GM19043 (cell line): ENCODE measurements at regions not wholly inside any gene's neighbourhood (a gene's known extent, or its start where the extent isn't known, plus 50 kb on each side); places are given as distances from the start of the nearest gene placed in this dataset.

Experiments
- ATAC-seq: cut with Tn5 transposase; IDR thresholded peaks from one replicate; pipeline ENCODE4 v1.9.1; 2021; ENCODE audit warnings: low read depth; ENCODE audit not compliant: unreplicated experiment

DNA sequence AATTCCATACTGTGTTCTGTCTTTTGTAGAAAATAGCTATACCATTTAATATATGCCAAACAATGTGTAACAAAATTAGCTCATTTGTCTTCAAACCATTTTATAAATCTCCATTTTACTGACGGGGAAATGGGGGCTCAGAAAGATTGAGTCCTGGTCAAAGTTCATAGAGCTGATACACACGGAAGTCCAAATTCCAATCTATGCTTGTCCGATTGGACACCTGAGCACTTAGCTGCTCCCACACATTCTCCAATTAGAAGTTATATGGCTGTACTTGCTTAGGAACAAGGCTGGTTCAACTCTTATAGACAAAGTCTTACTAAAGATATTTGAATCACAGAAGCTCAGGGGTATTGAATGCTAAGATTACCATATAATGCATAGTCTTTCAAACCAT lies 185.2 kb downstream of the ANKRD50 start:
- ATAC-seq = no peak

DNA sequence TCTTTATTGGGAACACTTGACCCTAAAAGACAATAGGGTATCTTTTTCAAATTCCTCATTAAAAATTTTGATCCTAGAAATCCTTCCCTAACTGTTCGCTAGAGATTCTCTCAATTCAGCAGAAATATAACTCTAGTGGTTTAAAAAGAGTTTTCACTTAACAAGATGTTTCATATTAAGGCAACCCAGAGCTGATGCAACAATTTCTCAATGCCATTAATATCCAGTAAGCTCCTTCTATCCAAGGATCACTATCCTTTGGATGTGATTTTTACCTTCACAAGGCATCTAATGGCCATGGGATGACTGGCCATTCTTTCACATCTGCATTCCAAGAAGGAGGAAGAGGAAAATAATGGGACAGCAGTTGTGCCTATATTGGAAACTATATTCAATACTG lies 183.4 kb downstream of the ANKRD50 start:
- no peak for ATAC-seq

DNA sequence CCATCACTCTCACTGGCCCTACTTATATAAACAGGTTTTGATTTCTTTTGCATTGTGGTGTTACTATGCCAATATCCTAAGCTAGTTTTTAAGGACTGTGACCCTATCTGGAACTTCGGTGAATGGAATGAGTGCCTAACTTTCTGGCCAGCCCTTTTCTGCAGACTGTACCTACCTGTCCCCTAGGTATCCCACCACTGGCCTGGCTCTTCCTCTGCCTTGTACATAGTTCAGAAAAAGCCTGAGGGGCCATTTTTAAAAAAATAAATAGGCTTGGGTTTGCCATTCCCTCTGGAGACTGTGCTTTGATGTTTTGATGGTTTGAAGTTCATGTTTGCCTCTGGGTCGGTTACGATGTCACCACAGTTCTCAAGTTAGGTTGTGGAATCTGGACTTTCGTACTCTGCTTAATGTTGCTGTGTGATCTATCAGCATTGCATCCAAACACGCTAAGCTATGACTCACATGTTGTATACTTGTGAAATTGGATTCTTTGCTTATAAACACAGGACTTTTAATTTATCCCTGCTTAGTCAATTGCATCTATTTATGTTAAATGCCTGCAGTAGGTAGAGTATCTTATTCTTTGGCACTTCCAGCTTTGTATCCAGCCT lies 182.0 kb downstream of the ANKRD50 start:
- ATAC-seq = no peak

DNA sequence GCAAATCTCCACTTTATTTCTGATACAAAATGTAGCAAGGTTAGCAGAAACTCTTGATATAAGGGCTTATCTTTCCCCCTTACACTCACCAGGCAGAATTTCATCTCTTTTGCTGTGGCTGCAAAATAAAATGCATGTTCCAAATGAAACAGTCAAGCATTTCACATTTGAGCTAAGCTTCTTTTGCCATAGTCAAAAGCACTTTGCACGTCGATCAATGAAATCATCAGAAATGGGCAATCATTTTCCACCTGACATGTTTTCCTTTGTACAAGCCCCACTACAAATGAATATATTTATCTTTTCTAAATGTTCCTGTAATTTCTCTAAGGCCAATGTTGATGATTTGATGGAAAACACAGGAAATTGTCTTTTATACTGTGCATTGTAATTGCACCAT lies 178.4 kb downstream of the ANKRD50 start:
- no peak for ATAC-seq

DNA sequence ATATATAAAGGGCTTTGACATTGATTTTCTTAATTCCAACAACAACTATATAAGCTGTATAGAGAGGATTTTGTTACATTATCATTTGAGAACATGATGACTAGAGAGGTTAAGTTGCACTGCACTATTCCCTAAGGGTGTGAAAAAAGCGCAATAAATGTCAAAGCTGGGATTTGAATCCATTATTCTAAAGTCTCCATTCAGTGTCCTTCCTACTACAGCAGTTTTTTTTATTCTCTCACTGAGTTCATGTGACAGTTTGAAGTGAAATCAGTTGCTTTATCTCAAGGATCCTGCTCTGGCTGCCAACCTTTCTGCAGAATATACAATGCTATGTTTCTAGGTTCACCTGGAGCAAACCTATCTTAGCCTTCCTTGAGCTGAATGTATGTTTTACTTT lies 177.5 kb downstream of the ANKRD50 start:
- no peak for ATAC-seq

DNA sequence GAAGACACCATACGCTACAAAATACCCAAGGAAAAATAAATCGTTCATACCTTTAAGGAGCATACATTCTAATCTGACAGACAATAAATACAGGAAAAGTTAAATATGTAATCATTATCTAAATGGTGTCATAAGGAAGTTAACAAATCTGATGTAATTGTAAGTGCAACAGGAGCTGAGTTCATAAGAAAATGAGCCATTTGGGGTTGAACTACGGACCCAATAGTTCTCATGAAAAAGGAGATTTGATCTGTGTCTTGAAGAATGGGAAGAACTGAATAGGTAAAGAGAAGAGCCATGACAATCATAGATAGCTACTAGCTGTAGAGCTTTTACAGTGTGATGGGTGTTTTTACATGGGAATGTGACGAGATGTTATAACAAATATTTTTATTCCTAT lies 175.6 kb downstream of the ANKRD50 start:
- no peak for ATAC-seq

DNA sequence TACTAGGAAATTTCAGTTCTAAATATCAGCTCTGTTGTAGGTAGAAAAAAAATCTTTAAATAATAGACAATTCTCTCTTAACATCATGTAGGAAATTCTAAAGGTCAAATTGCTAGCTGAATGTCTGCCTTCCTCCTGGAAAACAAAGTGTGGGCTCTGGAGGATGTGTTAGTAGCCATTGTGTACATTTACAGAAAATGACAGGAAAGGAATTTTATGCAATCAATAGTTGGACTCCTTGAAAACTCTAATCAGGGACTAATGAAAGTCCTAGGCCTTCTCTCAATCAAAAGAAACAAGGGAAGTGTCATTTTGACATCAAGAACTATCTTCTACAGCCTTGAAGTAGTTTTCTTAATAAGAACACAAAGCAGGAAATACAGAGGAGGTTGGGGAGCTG lies 174.6 kb downstream of the ANKRD50 start:
- ATAC-seq = no peak

DNA sequence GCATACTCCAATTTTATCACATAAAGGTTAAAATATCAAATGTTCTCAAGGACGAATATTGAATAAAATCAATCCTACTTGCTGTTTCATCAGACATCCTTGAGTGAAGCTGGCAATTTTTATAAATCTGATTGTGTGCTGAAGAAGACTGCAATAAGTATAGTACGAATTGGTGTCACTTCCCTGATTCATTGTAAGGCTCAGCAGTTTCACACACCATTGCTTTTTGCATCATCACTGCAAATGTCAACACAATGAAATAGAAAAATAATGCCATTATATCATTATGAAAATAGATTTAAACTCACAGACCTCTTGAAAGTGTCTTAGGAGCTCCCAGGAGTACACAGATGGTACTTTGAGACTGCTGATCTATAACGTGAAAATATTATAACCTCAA lies 172.5 kb downstream of the ANKRD50 start:
- no peak for ATAC-seq

DNA sequence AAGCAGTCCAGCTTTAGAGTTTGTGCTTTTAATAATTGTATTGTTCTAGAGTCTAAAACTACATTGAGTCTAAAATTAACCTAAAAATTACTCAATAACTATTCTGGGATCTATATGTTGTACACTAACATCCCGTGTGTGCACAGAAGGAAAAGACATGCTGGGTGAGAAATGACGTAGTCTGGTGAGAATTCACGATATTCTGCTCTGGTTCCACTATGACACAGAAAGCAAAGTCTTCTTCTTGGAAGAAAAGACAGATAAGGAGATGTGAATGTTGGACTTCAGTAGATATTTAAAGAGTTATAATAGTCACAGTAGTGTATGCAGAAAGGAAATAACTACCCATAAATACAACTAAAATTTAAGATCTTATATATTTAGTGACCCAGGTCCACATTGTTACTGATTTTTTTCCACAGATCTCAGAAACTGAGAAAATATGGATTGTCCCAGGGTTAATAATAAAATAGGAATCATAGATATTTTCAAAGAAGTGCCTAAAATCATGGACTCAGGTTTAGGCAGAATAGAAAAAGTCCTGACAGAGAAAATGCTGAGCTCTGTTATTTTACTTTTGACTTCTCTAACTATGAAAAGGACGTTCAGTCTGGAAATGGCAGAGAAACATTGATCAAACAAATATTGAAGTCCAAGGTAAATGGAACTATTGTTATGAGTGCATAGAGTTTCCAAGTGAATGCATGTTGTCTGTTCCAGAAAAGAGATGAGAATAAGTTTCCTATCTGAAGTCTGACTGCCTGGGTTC lies 170.7 kb downstream of the ANKRD50 start:
- no peak for ATAC-seq

DNA sequence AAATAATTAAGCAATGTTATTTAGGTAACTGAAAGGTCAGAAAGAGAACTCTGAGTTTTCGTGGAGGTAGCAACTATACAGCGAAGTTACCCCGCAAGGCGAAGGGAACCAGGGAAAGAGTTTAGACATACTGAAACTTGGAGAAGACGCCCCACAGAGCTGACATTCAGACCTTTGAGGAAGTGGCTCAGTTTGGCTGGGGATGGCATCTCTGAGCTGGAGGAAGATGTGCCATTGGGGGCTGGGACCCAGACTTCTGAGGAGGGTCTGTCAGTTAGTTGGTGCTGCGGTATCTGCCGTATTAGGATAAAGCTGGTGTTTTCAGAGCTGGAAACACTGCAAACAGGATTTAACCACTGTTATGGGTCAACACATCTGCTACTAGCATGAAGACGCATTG lies 156.6 kb downstream of the ANKRD50 start:
- no peak for ATAC-seq

DNA sequence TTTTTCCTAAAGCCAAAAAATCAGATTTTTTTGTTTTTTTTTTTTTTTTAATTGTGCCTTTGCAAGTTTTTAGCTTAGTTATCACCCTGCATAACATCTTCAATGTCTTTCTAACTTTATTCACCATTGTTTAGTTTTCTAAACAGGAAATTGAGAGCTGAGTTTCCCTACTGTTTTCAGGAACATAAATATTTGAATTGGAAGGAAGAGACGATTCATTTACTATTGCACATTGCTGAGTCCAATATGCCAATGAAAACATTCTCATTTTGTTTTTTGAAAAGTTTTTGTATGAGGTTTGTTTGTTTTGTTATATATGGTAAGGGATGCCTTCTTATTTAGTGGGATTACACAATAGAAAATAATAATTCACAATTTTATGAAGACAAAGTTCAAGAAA lies 148.4 kb downstream of the ANKRD50 start:
- ATAC-seq = no peak

DNA sequence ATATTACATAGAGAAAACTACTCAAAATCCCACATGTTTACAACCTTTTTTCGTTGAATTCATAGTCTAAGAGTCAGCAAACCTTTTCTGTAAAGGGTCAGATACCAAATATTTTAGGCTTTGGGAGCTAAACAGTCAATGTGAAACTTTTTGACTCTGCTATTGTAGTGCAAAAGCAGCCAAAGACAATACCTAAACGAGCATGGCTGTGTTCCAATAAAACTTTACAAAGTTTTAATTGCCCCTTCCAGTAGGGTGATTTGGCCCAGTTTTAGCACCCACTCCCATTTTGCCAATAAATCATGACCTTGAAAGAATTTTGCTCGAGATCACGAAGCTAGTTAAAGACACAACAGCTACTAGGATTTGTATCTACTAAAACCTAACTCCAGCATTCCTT lies 147.2 kb downstream of the ANKRD50 start:
- ATAC-seq = no peak

DNA sequence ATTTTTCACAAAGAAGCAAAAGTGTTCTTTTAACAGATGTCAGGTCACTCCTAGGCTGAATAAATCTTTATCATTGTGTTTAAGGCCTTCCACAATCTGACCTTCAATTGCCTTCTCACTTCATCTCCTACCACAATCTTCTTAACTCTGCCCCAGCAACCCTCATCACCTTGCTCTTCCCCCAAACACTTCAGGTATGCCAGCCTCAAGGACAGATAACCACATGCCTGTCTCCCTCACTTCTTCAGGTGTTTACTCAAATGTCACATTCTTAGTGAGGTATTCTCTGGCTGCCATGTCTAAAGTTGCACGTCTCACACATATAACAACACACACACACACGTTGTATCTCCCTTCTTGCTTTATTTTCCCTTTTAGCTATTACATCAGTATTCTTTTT lies 146.5 kb downstream of the ANKRD50 start:
- ATAC-seq = no peak

DNA sequence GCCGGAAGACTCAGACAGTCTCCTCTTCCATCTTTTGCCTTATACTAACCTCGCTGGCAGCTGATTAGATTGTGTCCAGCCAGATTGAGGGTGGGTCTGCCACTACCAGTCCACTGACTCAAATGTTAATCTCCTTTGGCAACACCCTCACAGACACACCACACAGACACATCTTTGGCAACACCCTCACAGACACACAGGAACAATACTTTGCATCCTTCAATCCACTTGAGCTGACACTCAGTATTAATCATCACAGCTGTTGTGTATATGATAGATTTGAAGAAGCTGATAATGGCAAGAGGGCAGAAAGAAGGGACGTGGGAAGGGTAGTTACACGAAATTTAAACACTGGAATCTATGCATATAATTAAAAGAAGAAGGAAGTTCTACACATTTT lies 139.5 kb downstream of the ANKRD50 start:
- no peak for ATAC-seq

DNA sequence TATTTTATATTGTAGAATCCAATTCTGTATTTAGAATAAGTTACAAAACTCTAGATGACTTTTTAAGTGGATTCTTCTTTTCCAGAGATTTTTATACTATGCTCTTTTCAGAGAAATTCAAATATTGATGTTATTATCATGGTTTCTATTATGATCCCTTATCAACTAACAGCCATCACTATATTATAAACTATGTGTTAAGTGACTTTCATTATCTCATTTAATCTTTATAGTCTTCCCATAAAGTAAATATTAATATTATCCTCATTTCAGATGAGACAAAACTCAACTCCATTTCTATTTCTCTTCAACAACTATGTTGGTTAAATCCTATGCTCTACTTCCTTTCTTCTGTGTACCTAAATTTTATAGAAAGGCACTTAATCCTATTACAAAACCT lies 132.6 kb downstream of the ANKRD50 start:
- ATAC-seq = no peak

DNA sequence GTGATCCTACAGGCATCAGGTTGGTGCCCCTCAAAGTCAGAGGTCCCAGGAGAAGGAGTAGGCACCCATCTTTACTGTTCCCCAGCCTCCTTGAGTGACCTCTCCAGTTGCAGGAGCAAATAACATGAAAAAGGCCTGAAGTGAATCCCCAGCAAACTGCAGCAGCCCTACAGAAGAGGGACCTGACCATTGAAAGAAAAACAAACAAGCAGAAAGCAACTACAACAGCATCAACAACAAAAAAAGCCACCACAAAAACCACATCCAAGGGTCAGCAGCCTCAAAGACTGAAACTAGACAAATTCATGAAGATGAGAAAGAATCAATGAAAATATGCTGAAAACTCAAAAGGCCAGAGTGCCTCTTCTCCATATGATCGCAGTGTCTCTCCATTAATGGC lies 128.7 kb downstream of the ANKRD50 start:
- ATAC-seq = no peak

DNA sequence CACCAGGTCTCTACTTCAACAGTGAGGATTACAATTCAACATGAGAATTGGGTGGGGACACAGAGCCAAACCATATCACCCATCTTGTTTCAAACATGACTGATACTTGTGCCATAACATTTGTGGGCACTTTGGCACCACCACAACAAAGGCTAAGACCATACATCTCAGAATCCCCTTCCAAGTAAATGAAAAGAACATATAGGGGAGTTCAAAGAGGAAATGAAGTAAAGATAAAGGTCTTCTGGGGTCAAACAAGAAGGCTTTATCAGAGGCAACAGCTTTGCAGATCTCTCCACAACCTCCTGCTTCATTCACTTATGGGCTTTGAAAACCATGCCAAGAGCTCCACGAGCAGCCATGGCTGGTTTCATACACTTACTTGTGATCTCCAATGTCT lies 122.7 kb downstream of the ANKRD50 start:
- no peak for ATAC-seq

DNA sequence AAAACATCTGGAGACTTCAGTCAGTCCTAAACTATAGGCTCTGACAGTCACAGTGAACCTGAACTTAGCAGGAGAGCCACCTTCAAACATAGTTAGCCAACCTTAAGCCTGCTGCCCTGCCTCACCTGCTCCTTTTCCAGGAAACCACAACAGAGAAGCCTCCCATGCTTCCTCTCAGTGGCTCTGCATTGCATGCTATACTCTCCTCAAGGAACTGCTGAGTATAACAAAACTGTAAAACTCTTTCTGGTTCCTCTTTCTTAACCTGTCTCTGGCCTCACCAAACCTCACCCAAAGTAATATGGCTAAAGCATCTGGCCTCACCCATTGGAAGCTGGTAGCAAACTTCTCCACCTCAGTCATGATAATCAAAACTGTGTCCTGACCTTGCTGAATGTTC lies 122.1 kb downstream of the ANKRD50 start:
- ATAC-seq = no peak

DNA sequence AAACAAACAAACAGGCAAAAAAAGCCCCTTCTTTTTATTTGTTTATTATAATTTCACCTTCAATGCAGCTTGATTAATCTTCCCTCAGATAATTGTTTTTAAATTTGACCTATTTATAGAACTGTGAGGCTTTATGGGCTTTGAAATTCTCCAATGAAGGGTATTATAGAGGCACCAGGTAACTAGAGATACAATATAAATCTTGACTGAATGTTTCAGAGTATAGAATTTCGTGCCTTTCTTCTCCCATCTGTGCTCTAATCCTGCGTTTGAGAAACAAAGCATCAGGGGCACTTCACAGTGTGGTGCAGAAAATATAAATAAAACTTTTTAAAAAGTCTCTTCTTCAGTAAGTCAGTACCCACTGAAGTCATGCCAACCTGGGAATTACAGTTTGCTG lies 120.9 kb downstream of the ANKRD50 start:
- ATAC-seq = no peak

DNA sequence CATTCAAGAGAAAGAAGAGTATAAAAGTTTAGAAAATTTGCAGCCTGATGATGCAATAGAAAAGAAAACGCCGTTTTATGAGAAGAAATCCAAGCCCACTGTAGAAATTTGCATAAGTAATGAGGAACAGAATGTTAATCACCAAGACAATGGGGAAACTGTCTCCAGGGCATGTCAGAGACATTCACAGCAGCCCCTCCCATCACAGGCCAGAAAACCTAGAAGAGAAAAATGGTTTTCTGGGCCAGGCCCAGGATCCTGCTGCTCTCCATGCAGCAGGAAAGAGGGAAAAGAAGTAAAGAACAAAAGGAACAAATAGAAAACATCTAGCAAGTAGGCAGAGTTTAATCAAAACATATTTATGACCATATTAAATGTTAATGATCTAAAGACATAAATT lies 119.0 kb downstream of the ANKRD50 start:
- no peak for ATAC-seq

DNA sequence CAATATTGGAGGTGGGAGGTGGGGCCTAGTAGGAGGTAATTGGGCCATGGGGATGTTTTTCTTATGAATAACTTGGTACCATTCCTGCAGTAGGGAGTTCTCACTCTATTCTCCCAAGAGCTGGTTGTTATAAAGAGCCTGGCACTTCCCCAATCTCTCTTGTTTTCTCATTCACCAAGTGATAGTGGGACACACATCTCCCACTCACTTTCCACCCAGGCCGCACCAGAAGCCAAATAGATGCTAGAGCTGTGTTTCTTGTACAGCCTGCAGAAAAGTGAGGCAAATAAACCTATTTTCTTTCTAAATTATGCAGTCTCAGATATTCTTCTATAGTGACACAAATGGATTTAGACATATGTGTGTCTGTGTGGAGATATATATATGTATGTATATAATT lies 117.6 kb downstream of the ANKRD50 start:
- ATAC-seq = no peak

DNA sequence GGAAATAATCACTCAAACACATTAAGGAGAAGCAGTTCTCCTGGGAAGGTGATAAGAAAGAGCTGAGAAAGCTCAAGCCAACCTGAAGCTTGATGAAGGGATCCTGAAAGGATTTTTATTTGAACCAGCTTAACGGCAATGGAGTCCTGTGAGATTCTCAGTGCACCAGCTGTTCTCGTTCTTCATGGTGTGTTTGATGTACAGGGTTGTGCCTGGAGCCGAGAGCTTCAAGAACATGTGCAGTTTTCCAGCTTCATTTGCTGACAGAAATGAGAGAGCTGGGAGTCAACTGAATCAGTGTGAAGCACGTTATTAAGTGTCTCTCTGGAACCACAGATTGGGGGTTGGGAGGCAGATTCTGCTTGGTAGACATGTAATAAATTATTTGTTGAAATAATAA lies 115.7 kb downstream of the ANKRD50 start:
- ATAC-seq = no peak

DNA sequence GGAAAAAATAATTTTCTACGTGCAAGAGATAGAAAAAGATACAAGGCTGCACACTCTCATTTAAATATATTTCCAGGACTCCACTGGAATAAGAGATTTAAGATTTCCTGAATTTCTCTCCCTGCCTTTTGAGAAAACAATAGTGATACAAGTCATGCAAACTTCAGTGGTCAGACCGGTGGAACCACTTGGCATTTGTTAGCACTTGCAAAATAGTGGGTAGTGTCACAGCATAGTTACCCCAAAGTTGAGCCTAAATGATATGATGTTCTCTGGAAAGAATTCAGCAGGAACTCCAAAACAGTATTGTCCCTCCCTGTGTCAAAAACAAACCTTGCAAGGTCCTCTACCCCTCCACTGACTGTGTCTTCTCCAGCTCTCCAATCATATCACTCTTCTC lies 102.3 kb downstream of the ANKRD50 start:
- ATAC-seq = no peak
